ENCODE measurements at regions not wholly inside any gene's neighbourhood (a gene's known extent, or its start where the extent isn't known, plus 50 kb on each side); places are given as distances from the start of the nearest gene placed in this dataset.

- TF ChIP-seq CHD7 (IDR thresholded peaks at IDR 0.05; ENCODE audit: insufficient replicate concordance, low read length) (no peak), EP300 (IDR thresholded peaks at IDR 0.05; ENCODE audit: borderline replicate concordance in 1 of 2, low read depth in 2 of 2, low read length in 2 of 2) (no peak), CBX8 (IDR thresholded peaks at IDR 0.05; ENCODE audit: borderline replicate concordance, low read depth, low read length) (no peak), TAF7 (optimal IDR thresholded peaks at IDR 0.05; ENCODE audit: borderline replicate concordance, low read depth, low read length) (no peak), NRF1 (IDR thresholded peaks at IDR 0.05; ENCODE audit: low read depth, low read length) (no peak), MAX (IDR thresholded peaks at IDR 0.05) (no peak), HDAC2 (IDR thresholded peaks at IDR 0.05; ENCODE audit: borderline replicate concordance in 1 of 2, low read depth in 2 of 2, low read length in 2 of 2) (no peak)
Measured at GRCh38 chr20:5433352-5433751, 116.6 kb upstream of the PROKR2 start (continued).
